H1 (cell line): ENCODE measurements at regions not wholly inside any gene's neighbourhood (a gene's known extent, or its start where the extent isn't known, plus 50 kb on each side); places are given as distances from the start of the nearest gene placed in this dataset.

Source experiments
- CTCF ChIA-PET: fragments of 300-600 bp; sonication (Branson Sonifier 250); formaldehyde crosslinking; loops from one replicate; lab custom pipeline; 2021; ENCODE audit not compliant: partially characterized antibody; lab: Charles Lee
- POLR2A ChIA-PET: fragments of 300-600 bp; sonication (Branson Sonifier 250); formaldehyde crosslinking; loops from one replicate; lab custom pipeline; 2021; ENCODE audit warnings: inconsistent platforms; ENCODE audit not compliant: partially characterized antibody; lab: Charles Lee
- DNase-seq, 2 experiments: peaks; one replicate each; pipeline versions ENCODE4 v3.0.0 to v3.0.0-alpha.2; 2010 to 2022; ENCODE audit warnings: low spot score in 2 of 2, low read depth in 1 of 2, mixed read lengths in 1 of 2
- FAIRE-seq: peaks from 2 replicates; lab custom pipeline; 2011; peaks lifted over from hg19 to GRCh38; lab: Jason Lieb, UNC
- H2AFZ ChIP-seq: 2 replicates; pipeline ENCODE4 v1.8.1; 2012; ENCODE audit warnings: low read length, inconsistent platforms
- H2AK5ac ChIP-seq: 2 replicates; pipeline ENCODE4 v1.6.1; 2013; ENCODE audit warnings: low read depth, low read length
- H2BK120ac ChIP-seq: replicated peaks from 2 replicates; pipeline ENCODE3; 2013; ENCODE audit warnings: low read depth, low read length, inconsistent platforms
- H2BK12ac ChIP-seq: 2 replicates; pipeline ENCODE4 v1.6.1; 2013; ENCODE audit warnings: low read depth, low read length
- H2BK15ac ChIP-seq: 2 replicates; pipeline ENCODE4 v1.6.1; 2013; ENCODE audit warnings: low read length
- H2BK20ac ChIP-seq: 2 replicates; pipeline ENCODE4 v1.6.1; 2013; ENCODE audit warnings: low read length
- H2BK5ac ChIP-seq: 2 replicates; pipeline ENCODE4 v1.6.1; 2013; ENCODE audit warnings: low read depth, low read length
- H3K14ac ChIP-seq: 2 replicates; pipeline ENCODE4 v1.6.1; 2013; ENCODE audit warnings: inconsistent platforms; ENCODE audit not compliant: insufficient read length
- H3K18ac ChIP-seq: 2 replicates; pipeline ENCODE4 v1.6.1; 2013; ENCODE audit warnings: low read length; ENCODE audit errors: extremely low read depth
- H3K23ac ChIP-seq: 2 replicates; pipeline ENCODE4 v1.6.1; 2013; ENCODE audit warnings: inconsistent platforms; ENCODE audit not compliant: insufficient read length
- H3K23me2 ChIP-seq: 2 replicates; pipeline ENCODE4 v1.6.1; 2013; ENCODE audit warnings: low read depth, low read length
- H3K27ac ChIP-seq: 2 replicates; pipeline ENCODE4 v1.6.1; 2011; ENCODE audit warnings: low read depth, low read length, inconsistent platforms
- H3K27me3 ChIP-seq, 4 experiments: replicated peaks in 1 of 4; 1 replicate in 1 of 4; 2 replicates in 3 of 4; pipeline versions ENCODE4 v1.6.1 to v1.8.1; 2011 to 2013; ENCODE audit warnings: low read length in 3 of 4, mild to moderate bottlenecking in 3 of 4, inconsistent platforms in 2 of 4, mixed read lengths in 2 of 4, moderate library complexity in 1 of 4; ENCODE audit not compliant: control insufficient read depth in 3 of 4, insufficient read depth in 3 of 4; ENCODE audit errors: extremely low read depth in 1 of 4
- H3K36me3 ChIP-seq, 4 experiments: 2 replicates each; pipeline versions ENCODE4 v1.6.1 to v1.8.1; 2011 to 2013; ENCODE audit warnings: mild to moderate bottlenecking in 4 of 4, low read length in 3 of 4, moderate library complexity in 2 of 4, control low read depth in 1 of 4, inconsistent platforms in 1 of 4; ENCODE audit not compliant: insufficient read depth in 4 of 4, control insufficient read depth in 2 of 4
- H3K4ac ChIP-seq: replicated peaks from 2 replicates; pipeline ENCODE3; 2013; ENCODE audit warnings: low read length, low read depth, mixed read lengths, inconsistent platforms; ENCODE audit not compliant: insufficient read length
- H3K4me1 ChIP-seq, 4 experiments: replicated peaks in 1 of 4; 1 replicate in 1 of 4; 2 replicates in 3 of 4; pipeline versions ENCODE4 v1.6.1 to v1.8.1; 2011 to 2013; ENCODE audit warnings: low read length in 3 of 4, inconsistent platforms in 2 of 4, mixed read lengths in 1 of 4; ENCODE audit not compliant: insufficient read depth in 4 of 4, control insufficient read depth in 3 of 4
- H3K4me2 ChIP-seq, 2 experiments: 2 replicates each; pipeline versions ENCODE4 v1.6.1 to v1.8.1; 2011 to 2013; ENCODE audit warnings: low read depth in 2 of 2, low read length in 2 of 2, control low read depth in 1 of 2, inconsistent platforms in 1 of 2, mild to moderate bottlenecking in 1 of 2; ENCODE audit not compliant: insufficient read depth in 1 of 2
- H3K4me3 ChIP-seq, 4 experiments: fragments of 200-600, 300-600 bp in 1 of 4; sonication (generic), shearing (Covaris generic), sonication (Bioruptor Twin) in 1 of 4; 2 replicates each; pipeline versions ENCODE4 v1.5.1 to v1.8.1; 2011 to 2016; ENCODE audit warnings: low read length in 4 of 4, low read depth in 3 of 4, control low read depth in 2 of 4, inconsistent platforms in 2 of 4, mild to moderate bottlenecking in 2 of 4, mixed read lengths in 1 of 4, moderate library complexity in 1 of 4; ENCODE audit not compliant: insufficient read depth in 2 of 4; ENCODE audit errors: extremely low read depth in 1 of 4
- H3K56ac ChIP-seq: replicated peaks from 2 replicates; pipeline ENCODE3; 2013; ENCODE audit warnings: low read depth, mild to moderate bottlenecking, mixed read lengths, low read length, inconsistent platforms; ENCODE audit not compliant: insufficient read length
- H3K79me1 ChIP-seq: 2 replicates; pipeline ENCODE4 v1.6.1; 2013; ENCODE audit warnings: low read depth, low read length, control low read depth
- H3K79me2 ChIP-seq, 2 experiments: 2 replicates each; pipeline versions ENCODE4 v1.6.1 to v1.8.1; 2012 to 2013; ENCODE audit warnings: low read length in 2 of 2, mild to moderate bottlenecking in 2 of 2, inconsistent platforms in 1 of 2; ENCODE audit not compliant: insufficient read depth in 2 of 2, control insufficient read depth in 1 of 2
- H3K9ac ChIP-seq, 4 experiments: replicated peaks in 1 of 4; 1 replicate in 1 of 4; 2 replicates in 3 of 4; pipeline versions ENCODE4 v1.6.1 to v1.8.1; 2011 to 2013; ENCODE audit warnings: low read depth in 3 of 4, low read length in 3 of 4, control low read depth in 2 of 4, mild to moderate bottlenecking in 2 of 4, moderate library complexity in 2 of 4, inconsistent platforms in 1 of 4; ENCODE audit errors: extremely low read depth in 1 of 4
- H3K9me3 ChIP-seq, 2 experiments: 2 replicates each; pipeline versions ENCODE4 v1.6.1 to v1.8.1; 2012 to 2013; ENCODE audit warnings: mild to moderate bottlenecking in 2 of 2, moderate library complexity in 2 of 2, control low read depth in 1 of 2, inconsistent platforms in 1 of 2, low read depth in 1 of 2, low read length in 1 of 2, mixed read lengths in 1 of 2; ENCODE audit not compliant: insufficient read depth in 2 of 2
- H4K20me1 ChIP-seq, 2 experiments: replicated peaks in 1 of 2; 2 replicates each; pipeline versions ENCODE3 to v1.8.1; 2011 to 2013; ENCODE audit warnings: inconsistent platforms in 2 of 2, low read length in 2 of 2, mild to moderate bottlenecking in 1 of 2; ENCODE audit not compliant: insufficient read depth in 2 of 2, control insufficient read depth in 1 of 2
- H4K5ac ChIP-seq: 2 replicates; pipeline ENCODE4 v1.6.1; 2013; ENCODE audit warnings: low read length, low read depth, mixed read lengths, inconsistent platforms; ENCODE audit not compliant: insufficient read length
- H4K8ac ChIP-seq: 2 replicates; pipeline ENCODE4 v1.8.0; 2013; ENCODE audit warnings: mild to moderate bottlenecking, moderate library complexity, low read length, inconsistent platforms; ENCODE audit not compliant: insufficient read depth; ENCODE audit errors: extremely low read depth
- H4K91ac ChIP-seq: replicated peaks from 2 replicates; pipeline ENCODE3; 2013; ENCODE audit warnings: low read length, mixed read lengths, inconsistent platforms; ENCODE audit not compliant: insufficient read length
- CTCF ChIP-seq, 3 experiments: IDR thresholded peaks; 1 replicate in 2 of 3; 2 replicates in 1 of 3; pipeline versions ENCODE4 v1.5.1 to v1.6.1; 2011; ENCODE audit warnings: low read length in 3 of 3, mild to moderate bottlenecking in 3 of 3, inconsistent platforms in 2 of 3, low read depth in 1 of 3, moderate library complexity in 1 of 3; ENCODE audit not compliant: insufficient read depth in 1 of 3; ENCODE audit errors: control extremely low read depth in 1 of 3
- RFX5 ChIP-seq: IDR thresholded peaks from 2 replicates; pipeline ENCODE4 v1.6.1; 2011; ENCODE audit warnings: low read depth, low read length, improper control_type of control experiment, borderline replicate concordance
- TAF7 ChIP-seq: optimal IDR thresholded peaks from 2 replicates; pipeline ENCODE3; 2011; ENCODE audit warnings: low read depth, mild to moderate bottlenecking, inconsistent platforms, low read length, moderate library complexity, borderline replicate concordance
- TCF12 ChIP-seq: IDR thresholded peaks from 2 replicates; pipeline ENCODE4 v1.6.1; 2011; ENCODE audit warnings: low read depth, mild to moderate bottlenecking, low read length
- WGBS, 2 experiments: shearing (Covaris generic) in 1 of 2; methylation state at CpG; one replicate each; pipeline versions ENCODE4 v1.1.6 to v1.1.7; 2013 to 2015; ENCODE audit warnings: low lambda C conversion rate in 2 of 2, mixed read lengths in 2 of 2, inconsistent platforms in 1 of 2, low coverage in 1 of 2, missing lambda C conversion rate in 1 of 2; ENCODE audit not compliant: insufficient replicate concordance in 2 of 2, insufficient coverage in 1 of 2, insufficient read length in 1 of 2; ENCODE audit errors: extremely low coverage in 1 of 2, missing lambda C conversion rate in 1 of 2; 5-methylcytosine and 5-hydroxymethylcytosine counted together

GRCh38 chrX:134073341-134073740 is 87.9 kb upstream of the GPC3 start:
- no peak overlapping the region for H3K56ac ChIP-seq
- FAIRE-seq = no peak
- no peak overlapping the region for H3K4ac ChIP-seq
- no peaks in the 10 kb centered on the region for H3K79me2 ChIP-seq
- POLR2A ChIA-PET = no interaction called here
- CTCF ChIA-PET = no interaction called here
- no peak overlapping the region for H2BK12ac ChIP-seq
- WGBS, 2 experiments = 90% methylated on average over 2 of the region's 2 CpGs; no CpG with 5 or more reads in 1 of the 2 experiments
- H4K91ac ChIP-seq = no peak overlapping the region
- no peak overlapping the region for H4K5ac ChIP-seq
- no peak for DNase-seq
- no peak overlapping the region for H3K14ac ChIP-seq
- no peak overlapping the region for H4K8ac ChIP-seq
- no peak overlapping the region for H3K4me3 ChIP-seq
- H2AFZ ChIP-seq = no peak overlapping the region
- TF ChIP-seq RFX5 = no peak
- no peak for TF ChIP-seq TAF7
- TF ChIP-seq CTCF (IDR thresholded peaks at IDR 0.05; ENCODE audit: control extremely low read depth in 1 of 3, insufficient read depth in 1 of 3, low read depth in 1 of 3, low read length in 3 of 3) = no peak
- TF ChIP-seq TCF12 = no peak
- no peak overlapping the region for H2BK15ac ChIP-seq
- H2AK5ac ChIP-seq = no peak overlapping the region
- peaks cover 9 to 10% of the 10 kb centered on the region in 2 experiments for H3K9me3 ChIP-seq
- no peak overlapping the region for H3K27ac ChIP-seq
- H3K4me2 ChIP-seq = no peak overlapping the region
- H3K27me3 ChIP-seq = no peaks in the 10 kb centered on the region
- no peak overlapping the region for H3K9ac ChIP-seq
- 0 out of 8 replicates have a peak, but pooled peaks cover 0 to 3% (median 0%) of the 10 kb centered on the region in 4 experiments for H3K36me3 ChIP-seq
- H3K4me1 ChIP-seq = no peaks in the 10 kb centered on the region
- H2BK20ac ChIP-seq = no peak overlapping the region
- no peak overlapping the region for H3K18ac ChIP-seq
- no peak overlapping the region for H2BK5ac ChIP-seq
- no peaks in the 10 kb centered on the region for H3K79me1 ChIP-seq
- H3K23me2 ChIP-seq = no peaks in the 10 kb centered on the region
- no peak overlapping the region for H3K23ac ChIP-seq
- H2BK120ac ChIP-seq = no peak overlapping the region
- no peaks in the 10 kb centered on the region for H4K20me1 ChIP-seq
